ENCODE measurements at regions not wholly inside any gene's neighbourhood (a gene's known extent, or its start where the extent isn't known, plus 50 kb on each side); places are given as distances from the start of the nearest gene placed in this dataset.

DNA sequence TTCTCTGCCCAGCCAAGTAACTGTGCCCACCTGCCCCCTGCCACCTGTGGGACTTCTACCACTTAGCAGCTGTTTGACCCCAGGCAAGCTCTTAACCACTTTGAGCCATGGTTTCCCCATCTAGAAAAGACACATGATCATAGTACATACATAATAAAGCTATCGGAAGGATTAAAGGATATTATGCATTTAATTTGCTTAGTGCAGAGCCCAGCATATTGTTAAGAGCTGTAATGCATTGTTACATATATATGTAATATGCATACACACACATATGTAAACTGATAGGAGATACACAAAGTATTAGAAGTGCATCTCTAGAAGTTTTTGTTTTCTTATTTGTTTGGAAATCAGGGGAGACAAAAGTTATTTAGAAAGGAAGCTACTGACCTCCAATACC lies 83.5 kb upstream of the ZBTB40 start:
- TF ChIP-seq, protein P1, sequence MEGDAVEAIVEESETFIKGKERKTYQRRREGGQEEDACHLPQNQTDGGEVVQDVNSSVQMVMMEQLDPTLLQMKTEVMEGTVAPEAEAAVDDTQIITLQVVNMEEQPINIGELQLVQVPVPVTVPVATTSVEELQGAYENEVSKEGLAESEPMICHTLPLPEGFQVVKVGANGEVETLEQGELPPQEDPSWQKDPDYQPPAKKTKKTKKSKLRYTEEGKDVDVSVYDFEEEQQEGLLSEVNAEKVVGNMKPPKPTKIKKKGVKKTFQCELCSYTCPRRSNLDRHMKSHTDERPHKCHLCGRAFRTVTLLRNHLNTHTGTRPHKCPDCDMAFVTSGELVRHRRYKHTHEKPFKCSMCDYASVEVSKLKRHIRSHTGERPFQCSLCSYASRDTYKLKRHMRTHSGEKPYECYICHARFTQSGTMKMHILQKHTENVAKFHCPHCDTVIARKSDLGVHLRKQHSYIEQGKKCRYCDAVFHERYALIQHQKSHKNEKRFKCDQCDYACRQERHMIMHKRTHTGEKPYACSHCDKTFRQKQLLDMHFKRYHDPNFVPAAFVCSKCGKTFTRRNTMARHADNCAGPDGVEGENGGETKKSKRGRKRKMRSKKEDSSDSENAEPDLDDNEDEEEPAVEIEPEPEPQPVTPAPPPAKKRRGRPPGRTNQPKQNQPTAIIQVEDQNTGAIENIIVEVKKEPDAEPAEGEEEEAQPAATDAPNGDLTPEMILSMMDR (IDR thresholded peaks at IDR 0.05) = no peak
- TF ChIP-seq POLR2A (IDR thresholded peaks at IDR 0.05) = no peak
- no peak for TF ChIP-seq POLR2AphosphoS5 (IDR thresholded peaks at IDR 0.05)
- TF ChIP-seq EP300 (IDR thresholded peaks at IDR 0.05; ENCODE audit: low read depth) = no peak
